OCI-LY7 (cell line): ENCODE measurements at regions not wholly inside any gene's neighbourhood (a gene's known extent, or its start where the extent isn't known, plus 50 kb on each side); places are given as distances from the start of the nearest gene placed in this dataset.

Experiments used
- BruUV-seq: library from RNA; stranded (reverse); fragments of 400-500 nt; replicated peaks from 2 replicates; lab custom pipeline; 2021; lab: Mats Ljungman, UMichigan
- CTCF ChIA-PET: fragments of 300-600 bp; sonication (Branson Sonifier 250); formaldehyde crosslinking; loops from one replicate; lab custom pipeline; 2022; ENCODE audit warnings: antibody characterized with exemption; ENCODE audit not compliant: unreplicated experiment; lab: Charles Lee
- POLR2A ChIA-PET: fragments of 300-600 bp; sonication (Branson Sonifier 250); formaldehyde crosslinking; loops from one replicate; lab custom pipeline; 2022; ENCODE audit warnings: antibody characterized with exemption; lab: Charles Lee
- DNase-seq: peaks from one replicate; pipeline ENCODE4 v3.0.0-alpha.2; 2015; ENCODE audit warnings: low spot score
- H2AFZ ChIP-seq: fragments of 200-600 bp; sonication (generic), shearing (Covaris generic); 2 replicates; pipeline ENCODE4 v1.6.1; 2014; ENCODE audit warnings: mild to moderate bottlenecking, antibody characterized with exemption, low read length, moderate library complexity
- H3K27ac ChIP-seq: fragments of 200-600 bp; sonication (generic); 2 replicates; pipeline ENCODE4 v1.5.1; 2014; ENCODE audit warnings: mixed run types, low read depth, mild to moderate bottlenecking, moderate library complexity, low read length, inconsistent platforms; ENCODE audit not compliant: poor library complexity, severe bottlenecking
- H3K36me3 ChIP-seq: fragments of 200-600 bp; sonication (generic); 2 replicates; pipeline ENCODE4 v1.6.1; 2014; ENCODE audit warnings: mild to moderate bottlenecking, antibody characterized with exemption, low read length, moderate library complexity, mixed read lengths; ENCODE audit not compliant: insufficient read depth
- H3K4me1 ChIP-seq: fragments of 200-600 bp; sonication (generic); 2 replicates; pipeline ENCODE4 v1.5.1; 2014; ENCODE audit warnings: mild to moderate bottlenecking, low read length; ENCODE audit not compliant: insufficient read depth, poor library complexity, severe bottlenecking
- H3K4me2 ChIP-seq: fragments of 200-600 bp; sonication (generic); 2 replicates; pipeline ENCODE4 v1.6.1; 2014; ENCODE audit warnings: mild to moderate bottlenecking, low read length
- H3K4me3 ChIP-seq: fragments of 200-600 bp; sonication (generic); 2 replicates; pipeline ENCODE4 v1.5.1; 2014; ENCODE audit warnings: mild to moderate bottlenecking, low read depth, low read length; ENCODE audit not compliant: poor library complexity, severe bottlenecking
- H3K79me2 ChIP-seq: fragments of 200-600 bp; sonication (generic); 2 replicates; pipeline ENCODE4 v1.6.1; 2016; ENCODE audit warnings: low read depth, mild to moderate bottlenecking, low read length, moderate library complexity, mixed read lengths; ENCODE audit not compliant: insufficient read depth
- H3K9me2 ChIP-seq: fragments of 200-600 bp; sonication (generic); 2 replicates; pipeline ENCODE4 v1.6.1; 2016; ENCODE audit warnings: mild to moderate bottlenecking, low read length, mixed read lengths; ENCODE audit not compliant: insufficient read depth
- H3K9me3 ChIP-seq: fragments of 200-600 bp; sonication (generic); 2 replicates; pipeline ENCODE4 v1.6.1; 2014; ENCODE audit warnings: mild to moderate bottlenecking, mixed run types, low read length, mixed read lengths
- H4K20me1 ChIP-seq: fragments of 200-600 bp; sonication (generic); 2 replicates; pipeline ENCODE4 v1.6.1; 2014; ENCODE audit warnings: mild to moderate bottlenecking, antibody characterized with exemption, low read length, moderate library complexity, mixed read lengths; ENCODE audit not compliant: insufficient read depth
- CTCF ChIP-seq: fragments of 200-600 bp; sonication (generic); conservative IDR thresholded peaks from 2 replicates; pipeline ENCODE4 v1.5.1; 2014; ENCODE audit warnings: mild to moderate bottlenecking, antibody characterized with exemption, low read length, moderate library complexity, mixed read lengths
- EZH2phosphoT487 ChIP-seq: fragments of 200-600 bp; sonication (generic); IDR thresholded peaks from 2 replicates; pipeline ENCODE4 v1.6.1; 2018; ENCODE audit warnings: low read depth, borderline replicate concordance, mild to moderate bottlenecking, mixed run types, antibody characterized with exemption, low read length, moderate library complexity, mixed read lengths
- intact Hi-C: fragments of 100-400 bp; cut with micrococcal nuclease; formaldehyde crosslinking; loops from one replicate; pipeline ENCODE4 v1.10.0; 2022; ENCODE audit not compliant: unreplicated experiment

GRCh38 chr1:58924016-58924565, 140.2 kb upstream of the JUN start:
- Histone ChIP-seq H3K4me1 (no peaks in the 10 kb centered on the region), H3K9me2 (no peaks in the 10 kb centered on the region), H3K36me3 (no peaks in the 10 kb centered on the region), H3K4me2 (no peak overlapping the region), H4K20me1 (no peaks in the 10 kb centered on the region), H3K9me3 (no peaks in the 10 kb centered on the region), H3K27ac (no peak overlapping the region), H2AFZ (no peak overlapping the region), H3K4me3 (no peak overlapping the region), H3K79me2 (no peaks in the 10 kb centered on the region)
- no TSS peak for BruUV-seq
- intact Hi-C loops = no loop called here
- TF ChIP-seq EZH2phosphoT487 (no peak), CTCF (no peak)
- ChIA-PET CTCF (no interaction called here), POLR2A (no interaction called here)
- no peak for DNase-seq

GRCh38 chr1:58924821-58925220, 141.0 kb upstream of the JUN start:
- intact Hi-C loops = no loop called here
- Histone ChIP-seq H3K4me1 (no peaks in the 10 kb centered on the region), H3K9me3 (no peaks in the 10 kb centered on the region), H3K36me3 (no peaks in the 10 kb centered on the region), H4K20me1 (no peaks in the 10 kb centered on the region), H3K4me2 (no peak overlapping the region), H3K27ac (no peak overlapping the region), H3K4me3 (no peak overlapping the region), H3K79me2 (no peaks in the 10 kb centered on the region), H2AFZ (no peak overlapping the region), H3K9me2 (no peaks in the 10 kb centered on the region)
- TF ChIP-seq CTCF (no peak), EZH2phosphoT487 (no peak)
- BruUV-seq = no TSS peak
- CTCF ChIA-PET = no interaction called here
- no peak for DNase-seq
- POLR2A ChIA-PET = no interaction called here

GRCh38 chr1:58925247-58925646, 141.4 kb upstream of the JUN start:
- intact Hi-C loops = no loop called here
- H3K4me3 ChIP-seq = no peak overlapping the region
- no peaks in the 10 kb centered on the region for H3K4me1 ChIP-seq
- no peaks in the 10 kb centered on the region for H3K36me3 ChIP-seq
- DNase-seq = no peak
- H3K9me3 ChIP-seq = no peaks in the 10 kb centered on the region
- no peaks in the 10 kb centered on the region for H4K20me1 ChIP-seq
- no peak overlapping the region for H3K27ac ChIP-seq
- no TSS peak for BruUV-seq
- H2AFZ ChIP-seq = no peak overlapping the region
- ChIA-PET POLR2A (no interaction called here), CTCF (no interaction called here)
- no peak for TF ChIP-seq EZH2phosphoT487
- no peak for TF ChIP-seq CTCF
- no peaks in the 10 kb centered on the region for H3K79me2 ChIP-seq
- no peaks in the 10 kb centered on the region for H3K9me2 ChIP-seq
- no peak overlapping the region for H3K4me2 ChIP-seq
